KG1 (cell line): ENCODE measurements at regions not wholly inside any gene's neighbourhood (a gene's known extent, or its start where the extent isn't known, plus 50 kb on each side); places are given as distances from the start of the nearest gene placed in this dataset.

Source experiments
- DNase-seq: peaks from one replicate; lab custom pipeline; 2025; lab: John Stamatoyannopoulos, UW

- no peak for DNase-seq
Measured at GRCh38 chrX:17922303-17922702, 61.2 kb upstream of the RAI2 start.

DNA sequence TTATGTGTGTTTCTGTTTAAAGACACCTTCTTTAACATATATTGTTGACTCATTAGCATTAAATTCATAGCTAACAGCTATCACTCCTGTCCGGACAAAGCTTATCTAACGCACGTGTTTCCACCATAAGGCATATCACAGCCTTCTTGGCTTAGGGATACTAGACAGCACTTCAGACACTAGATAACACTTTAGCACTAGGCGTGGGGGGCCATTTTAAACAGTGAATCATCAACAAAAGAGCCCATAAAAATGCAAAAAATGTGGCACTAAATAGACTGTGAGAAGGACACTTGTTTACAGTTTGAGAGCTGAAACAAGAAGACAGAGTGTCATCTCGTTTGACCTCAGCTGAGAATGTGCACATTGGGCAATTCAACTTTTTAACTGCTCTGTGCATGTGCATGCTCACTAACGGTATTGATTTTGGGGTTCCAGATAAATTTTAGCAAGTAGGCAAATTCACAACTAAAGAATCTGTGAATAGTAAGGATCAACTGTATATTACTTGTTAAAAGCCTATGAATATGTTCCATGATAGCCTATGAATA lies 58.9 kb upstream of the RAI2 start:
- DNase-seq = no peak

DNA sequence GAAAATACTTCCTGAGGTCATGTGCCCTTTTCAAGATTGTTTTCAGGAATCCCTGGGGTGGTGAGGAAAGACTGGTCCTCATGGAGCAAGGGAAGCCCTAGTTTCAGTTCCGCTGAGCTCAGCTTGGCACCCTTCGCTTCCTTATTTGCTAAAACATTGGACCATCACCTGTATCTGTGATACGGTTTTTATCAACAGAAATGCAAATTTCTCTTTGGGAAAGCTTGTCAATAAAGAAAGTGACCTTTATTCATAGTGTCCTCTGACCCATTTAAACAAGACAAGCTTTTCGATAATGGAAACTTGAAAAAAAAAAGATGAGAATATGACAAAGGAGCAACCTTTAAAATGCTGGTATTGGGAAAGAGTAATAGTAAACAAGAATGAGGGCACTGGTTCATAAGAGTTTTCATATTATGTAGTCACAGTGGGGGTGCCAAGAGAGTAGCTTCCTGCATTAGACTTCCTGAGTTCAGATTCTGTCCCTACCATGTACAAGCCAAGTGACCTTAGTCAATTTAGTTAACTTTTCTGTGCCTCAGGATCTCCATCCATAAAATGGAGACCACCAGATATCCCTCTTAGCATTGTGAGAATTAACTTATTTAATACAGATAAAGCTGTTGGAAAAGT lies 57.0 kb upstream of the RAI2 start:
- DNase-seq = no peak

DNA sequence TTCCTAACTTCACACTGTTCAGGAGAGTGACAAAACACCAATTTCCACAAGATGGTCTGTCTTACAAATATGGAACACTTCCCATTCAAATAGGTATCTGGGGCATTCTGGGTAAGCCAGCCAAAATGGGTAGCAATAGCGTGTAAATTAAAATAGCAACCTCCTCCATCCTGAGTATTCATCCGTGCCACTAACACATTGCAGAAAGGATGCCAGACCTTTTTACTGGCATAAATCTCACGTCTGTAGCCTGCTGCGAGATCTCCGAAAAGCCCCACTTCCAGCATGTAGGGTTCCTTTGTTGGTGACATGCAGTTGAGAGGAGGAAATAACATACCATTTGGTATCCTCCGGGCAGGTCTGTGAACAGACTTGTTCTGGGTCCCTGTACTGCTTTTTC lies 52.7 kb upstream of the RAI2 start:
- DNase-seq = no peak
